ENCODE measurements at regions not wholly inside any gene's neighbourhood (a gene's known extent, or its start where the extent isn't known, plus 50 kb on each side); places are given as distances from the start of the nearest gene placed in this dataset.

DNA sequence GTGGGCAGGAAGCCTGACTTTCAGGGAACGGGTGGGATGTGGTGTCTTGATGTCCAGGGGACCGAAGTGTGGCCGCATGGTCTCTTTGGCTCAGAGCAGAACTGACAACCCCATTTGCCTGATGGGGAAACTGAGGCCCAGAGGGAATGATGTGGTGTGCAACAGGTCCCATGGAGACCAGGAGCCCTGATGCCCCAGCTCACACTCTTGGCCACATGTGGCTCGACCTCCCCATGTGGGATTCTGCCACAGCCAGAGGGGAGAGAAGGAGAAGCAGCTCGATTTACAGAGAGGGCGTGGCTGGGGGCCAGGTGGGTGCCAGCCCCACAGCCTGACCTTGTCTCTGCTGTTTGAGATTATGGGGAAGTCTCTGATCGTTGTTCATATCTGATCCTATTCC is 128.1 kb downstream of the TEX29 start:
- TF ChIP-seq EP300 (conservative IDR thresholded peaks at IDR 0.05; ENCODE audit: poor library complexity, severe bottlenecking) (no peak), TAF1 (IDR thresholded peaks at IDR 0.05; ENCODE audit: low read depth) (no peak)
